Left cardiac atrium (tissue), 4 donors: ENCODE measurements at regions not wholly inside any gene's neighbourhood (a gene's known extent, or its start where the extent isn't known, plus 50 kb on each side); places are given as distances from the start of the nearest gene placed in this dataset.
A peak's percentile ranks its signal among the peaks of the same experiment; 100 is the strongest.

ENCODE experiments used
- ATAC-seq, 2 donors: fragments of 200-7000 bp; cut with Tn5 transposase; one replicate each; pipeline ENCODE4 v1.9.1; 2020; ENCODE audit warnings: mild to moderate bottlenecking in 2 of 2, moderate library complexity in 2 of 2
- DNase-seq: peaks from one replicate; pipeline ENCODE4 v3.0.0-alpha.2; 2020
- intact Hi-C, 2 donors: fragments of 100-400 bp; cut with DNase I; formaldehyde crosslinking; loops; one replicate each; pipeline versions ENCODE4 v1.14.1 to v1.15.1; 2022 to 2023
- donor health status: DM: no; HTN: yes; CAD: no.
- donor health status: DM: no; HTN: yes; CAD: no; lungs with severe emphysema.
- donor health status: DM: yes; HTN: yes; CAD: no.
- donor health status: Dilated cardiomyopathy.

DNA sequence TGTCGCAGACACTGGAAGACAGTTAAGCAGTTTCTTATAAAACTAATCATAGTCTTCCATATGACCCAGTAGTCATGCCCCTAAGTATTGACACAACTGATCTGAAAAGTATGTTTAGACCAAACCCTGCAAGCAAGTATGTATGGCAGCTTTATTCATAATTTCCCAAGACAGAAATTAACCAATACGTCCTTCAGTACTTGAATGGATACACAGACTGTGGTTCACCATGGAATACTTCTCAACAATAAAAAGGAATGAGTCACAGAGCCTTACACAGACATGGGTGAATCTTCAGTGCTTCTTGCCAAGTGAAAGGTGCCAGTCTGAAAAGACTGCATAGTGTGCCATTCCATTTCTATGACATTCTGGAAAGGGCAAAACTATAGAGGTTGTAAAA, 50.2 kb upstream of the AKR1E2 start:
- ATAC-seq (no peak), DNase-seq (no peak)
- intact Hi-C loops: no loop called here

DNA sequence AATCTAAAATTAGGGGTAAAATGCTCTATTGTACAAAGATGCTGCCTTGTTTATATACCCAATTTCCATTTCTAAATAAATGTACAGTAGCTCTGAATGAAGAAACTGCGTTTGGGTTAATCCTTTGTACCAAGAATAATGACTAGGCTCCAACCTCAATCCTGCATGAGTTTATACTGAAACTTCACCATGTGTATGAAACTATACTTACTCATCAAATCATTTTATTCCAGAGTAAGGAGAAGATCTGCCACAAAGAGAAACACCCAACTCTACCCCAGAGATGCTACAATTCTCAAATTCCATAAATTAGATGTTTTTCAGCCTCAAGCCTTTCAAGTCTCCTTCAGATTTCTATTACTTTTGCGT, 53.8 kb upstream of the AKR1E2 start:
- intact Hi-C loops: loop anchor here (2.0 to 5.0 kb wide), 2 partner anchors 1575 kb away; no protein-coding TSS in a partner anchor
- DNase-seq (no peak), ATAC-seq (no peak)

- ATAC-seq (peak in 1 of 2 donors; percentile 14), DNase-seq (no peak)
Measured at GRCh38 chr10:4771554-4772201, 54.3 kb upstream of the AKR1E2 start.

GRCh38 chr10:4770801-4771553, 55.0 kb upstream of the AKR1E2 start:
- intact Hi-C loops: loop anchor here in 1 of 2 donors (5.0 kb wide), 1 partner anchor 1574 kb away; no protein-coding TSS in a partner anchor
- ATAC-seq (peak; percentile 69 to 90), DNase-seq (no peak)

More at GRCh38 chr10:4771554-4772201, 54.3 kb upstream of the AKR1E2 start:
- intact Hi-C loops: loop anchor here (2.0 to 5.0 kb wide), 2 partner anchors 1574 to 1575 kb away; no protein-coding TSS in a partner anchor

DNA sequence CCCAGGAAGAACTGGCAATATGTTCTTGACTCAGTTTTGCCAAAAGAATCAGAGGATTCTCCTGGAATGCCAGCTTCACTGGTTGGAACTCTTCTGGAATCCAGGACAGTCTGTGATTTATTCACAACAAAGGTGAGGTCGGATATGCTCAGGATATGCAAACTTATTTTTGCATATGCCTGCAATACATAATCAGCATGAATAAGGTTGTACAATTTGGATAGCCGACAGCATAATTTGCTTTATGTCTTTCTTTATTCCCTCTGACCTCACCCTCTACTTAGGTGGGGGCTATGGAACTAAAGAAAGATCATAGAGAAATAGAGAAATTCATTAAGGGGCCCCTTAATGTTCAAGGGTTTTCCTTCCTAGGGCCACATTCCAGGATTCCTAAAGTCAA, 57.6 kb upstream of the AKR1E2 start:
- ATAC-seq (no peak), DNase-seq (no peak)
- intact Hi-C loops: loop anchor here in 1 of 2 donors (10.0 kb wide), 2 partner anchors 84 to 114 kb away; no protein-coding TSS in a partner anchor

DNA sequence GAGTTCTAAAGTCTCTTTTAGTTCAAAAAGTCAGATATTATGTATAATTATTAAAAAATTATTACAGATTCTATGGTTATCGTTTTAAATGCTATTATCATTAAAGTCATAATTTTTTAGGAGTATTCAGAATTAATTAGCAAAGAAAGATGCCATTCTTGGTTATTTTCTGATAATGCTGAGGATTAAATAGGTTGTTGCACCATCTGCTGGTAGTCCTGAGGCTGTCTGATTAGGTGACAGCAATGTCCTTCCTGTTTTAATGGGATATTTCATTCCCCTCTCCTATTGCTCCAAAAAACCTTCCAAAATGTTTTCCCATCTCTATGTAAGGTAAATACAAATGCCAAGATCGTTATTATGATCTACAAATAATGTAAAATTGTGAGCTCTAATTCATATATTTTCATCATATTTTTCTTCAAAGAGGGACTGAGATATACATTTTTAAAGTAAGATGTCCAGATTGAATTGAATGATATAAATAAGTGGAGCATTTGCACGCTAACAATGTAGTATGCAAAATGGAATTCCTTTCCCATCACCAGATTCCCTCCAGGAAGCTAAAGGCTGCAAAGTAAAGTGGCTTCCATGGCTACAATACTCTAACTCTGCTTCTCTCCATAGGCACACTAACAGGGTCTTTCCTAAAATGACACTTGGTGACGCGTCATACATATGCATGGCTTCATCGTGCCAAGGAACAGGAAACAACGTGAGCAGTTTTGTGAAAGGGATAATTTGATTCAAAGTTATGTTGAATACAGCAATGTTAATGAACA, 58.8 kb upstream of the AKR1E2 start:
- no peak for DNase-seq
- ATAC-seq: peak; percentile 57 to 62
- intact Hi-C loops: loop anchor here (2.0 to 10.0 kb wide), 3 partner anchors 82 to 254 kb away; no protein-coding TSS in a partner anchor

DNA sequence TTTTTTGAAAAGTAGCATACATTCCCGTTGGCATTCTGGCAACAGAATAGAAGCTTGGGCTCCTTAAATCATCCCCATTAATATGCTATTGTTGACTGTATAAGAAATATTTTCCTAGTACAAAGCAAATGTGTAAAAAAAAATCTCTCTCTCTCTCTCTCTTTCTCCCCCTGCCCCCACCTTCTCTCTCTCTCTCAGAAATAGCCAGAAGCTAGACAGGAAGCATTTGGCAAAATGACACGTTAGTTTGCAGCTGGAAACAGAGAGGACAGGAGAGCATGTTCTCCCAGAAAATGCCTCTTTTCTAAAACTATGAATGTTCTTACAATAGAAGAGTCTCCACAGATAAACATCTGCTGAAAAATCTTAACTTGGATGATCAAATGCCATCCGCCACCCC, 59.6 kb upstream of the AKR1E2 start:
- no peak for DNase-seq
- ATAC-seq: no peak
- intact Hi-C loops: loop anchor here (2.0 to 10.0 kb wide), 3 partner anchors 82 to 254 kb away; no protein-coding TSS in a partner anchor

GRCh38 chr10:4765428-4765827, 60.6 kb upstream of the AKR1E2 start:
- no peak for ATAC-seq
- intact Hi-C loops: loop anchor here (2.0 to 10.0 kb wide), 3 partner anchors 81 to 111 kb away; no protein-coding TSS in a partner anchor
- DNase-seq: no peak

DNA sequence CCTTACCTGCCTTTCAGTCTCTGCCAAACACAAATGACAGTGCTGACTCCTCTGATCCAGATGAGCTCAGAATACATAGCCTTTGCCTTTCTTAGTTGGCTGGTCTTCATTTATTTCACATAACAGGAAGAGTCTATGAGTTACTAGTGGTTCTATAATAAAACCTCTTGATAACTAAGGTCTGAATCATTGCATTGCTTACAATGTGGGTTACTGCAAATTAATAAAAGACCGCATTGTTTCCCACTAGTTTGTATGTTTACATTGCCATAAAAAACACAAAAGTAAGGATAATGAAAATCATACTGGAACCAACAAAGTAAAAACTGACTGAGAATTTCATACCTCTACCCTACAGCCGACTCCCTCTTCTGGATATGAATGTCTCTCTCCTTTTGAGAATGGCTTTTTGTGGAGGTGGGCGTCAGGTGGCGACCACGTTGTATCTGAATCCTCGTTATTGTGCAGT, 62.0 kb upstream of the AKR1E2 start:
- intact Hi-C loops: loop anchor here (2.0 to 10.0 kb wide), 3 partner anchors 79 to 109 kb away; no protein-coding TSS in a partner anchor
- ATAC-seq: no peak
- no peak for DNase-seq

- no peak for DNase-seq
- intact Hi-C loops: loop anchor here in 1 of 2 donors (10.0 kb wide), 2 partner anchors 79 to 109 kb away; no protein-coding TSS in a partner anchor
- no peak for ATAC-seq
Measured at GRCh38 chr10:4763513-4763912, 62.5 kb upstream of the AKR1E2 start.

GRCh38 chr10:4758256-4758655, 67.8 kb upstream of the AKR1E2 start:
- intact Hi-C loops: no loop called here
- no peak for DNase-seq
- no peak for ATAC-seq

- DNase-seq (no peak), ATAC-seq (no peak)
- intact Hi-C loops: no loop called here
Measured at GRCh38 chr10:4755286-4755989, 70.6 kb upstream of the AKR1E2 start.

GRCh38 chr10:4754143-4754542, 71.9 kb upstream of the AKR1E2 start:
- intact Hi-C loops: no loop called here
- ATAC-seq (no peak), DNase-seq (no peak)

- DNase-seq: no peak
- ATAC-seq: no peak
- intact Hi-C loops: no loop called here
Measured at GRCh38 chr10:4751211-4751610, 74.8 kb upstream of the AKR1E2 start.

GRCh38 chr10:4749271-4749574, 76.8 kb upstream of the AKR1E2 start:
- ATAC-seq (no peak), DNase-seq (no peak)
- intact Hi-C loops: no loop called here

- intact Hi-C loops: no loop called here
- no peak for DNase-seq
- ATAC-seq: no peak
Measured at GRCh38 chr10:4748491-4749270, 77.3 kb upstream of the AKR1E2 start.

DNA sequence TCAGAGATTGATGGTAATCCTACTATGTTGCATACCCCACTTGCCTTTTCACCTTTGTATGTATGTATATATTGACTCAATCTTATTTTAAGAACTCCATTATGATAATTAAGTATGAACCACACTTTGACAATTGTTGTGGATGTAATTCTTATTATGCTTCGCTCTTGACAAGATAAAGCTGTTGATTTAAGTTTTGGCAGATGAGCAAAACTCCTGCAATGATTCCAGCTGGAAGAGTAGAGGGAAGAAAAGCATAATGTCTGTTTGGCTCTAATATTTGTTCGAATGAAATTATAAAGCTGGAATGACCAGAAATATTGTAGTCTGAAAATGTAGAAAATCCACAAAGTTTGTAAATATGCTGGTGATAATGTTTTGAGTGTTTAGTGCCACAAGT, 83.8 kb upstream of the AKR1E2 start:
- intact Hi-C loops: no loop called here
- DNase-seq (no peak), ATAC-seq (no peak)

DNA sequence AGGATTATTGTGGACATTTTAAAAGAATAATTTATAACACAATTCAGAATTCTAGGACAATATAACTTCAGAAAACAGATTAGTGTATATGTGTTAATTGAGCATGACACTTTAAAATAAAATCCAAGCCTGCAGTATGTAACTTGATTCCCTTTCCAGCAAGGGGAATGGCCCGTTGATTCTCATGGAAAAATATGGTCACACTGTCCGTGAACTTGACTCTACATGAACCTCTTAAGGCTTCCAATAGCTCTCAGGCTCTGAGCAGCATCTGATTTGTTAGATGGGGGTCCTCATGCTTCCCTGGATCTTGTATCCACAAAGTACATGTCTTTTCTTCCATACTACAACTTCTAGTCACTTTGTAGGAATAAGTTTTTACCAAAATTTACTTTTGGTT, 85.5 kb upstream of the AKR1E2 start:
- ATAC-seq: no peak
- no peak for DNase-seq
- intact Hi-C loops: no loop called here
